RWPE1 (cell line): ENCODE measurements at regions not wholly inside any gene's neighbourhood (a gene's known extent, or its start where the extent isn't known, plus 50 kb on each side); places are given as distances from the start of the nearest gene placed in this dataset.

Experiments
- CTCF ChIA-PET: fragments of 350-600 bp; sonication (Branson Sonifier 250); formaldehyde crosslinking; extraction: SDS; loops from one replicate; lab custom pipeline; 2021; lab: Yijun Ruan, JAX
- POLR2A ChIA-PET: fragments of 400-600 bp; formaldehyde crosslinking; extraction: SDS; loops from one replicate; lab custom pipeline; 2020; ENCODE audit warnings: antibody characterized with exemption; ENCODE audit not compliant: low non-redundant PET; lab: Yijun Ruan, JAX
- DNase-seq: peaks from one replicate; pipeline ENCODE4 v3.0.0; 2012; ENCODE audit warnings: low spot score
- H3K27ac ChIP-seq: fragments of 450-650 bp; 2 replicates; pipeline ENCODE4 v1.5.1; 2017
- TF ChIP-seq, protein P1 (sequence below): fragments of 450-650 bp; conservative IDR thresholded peaks from 2 replicates; pipeline ENCODE4 v1.5.1; 2017; ENCODE audit warnings: low read depth, mild to moderate bottlenecking

DNA sequence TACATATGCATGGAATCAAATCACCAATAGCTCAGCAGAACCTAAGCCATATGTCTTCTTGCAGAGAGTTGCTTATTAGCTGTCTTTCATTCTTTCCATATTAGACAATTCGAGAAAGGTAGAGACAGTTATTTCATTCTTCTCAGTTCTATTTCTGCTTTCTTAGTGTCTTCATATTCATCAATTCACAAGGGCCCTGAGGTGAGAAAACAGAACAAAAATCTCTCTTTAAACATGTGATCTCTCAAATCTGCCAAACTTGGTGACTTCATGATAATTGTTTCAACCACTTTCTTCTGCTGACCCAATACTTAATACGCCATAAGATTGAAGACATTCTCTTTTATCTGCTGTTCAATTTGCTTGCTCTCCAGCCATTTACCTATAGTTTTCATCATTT is 229.7 kb upstream of the MARCKS start:
- no peak overlapping the region for H3K27ac ChIP-seq
- POLR2A ChIA-PET, result no interaction called here
- CTCF ChIA-PET, result interaction anchor here (0.5 kb wide), 1 partner anchor 119 kb away, joined by 3 read pairs; no protein-coding TSS in a partner anchor

DNA sequence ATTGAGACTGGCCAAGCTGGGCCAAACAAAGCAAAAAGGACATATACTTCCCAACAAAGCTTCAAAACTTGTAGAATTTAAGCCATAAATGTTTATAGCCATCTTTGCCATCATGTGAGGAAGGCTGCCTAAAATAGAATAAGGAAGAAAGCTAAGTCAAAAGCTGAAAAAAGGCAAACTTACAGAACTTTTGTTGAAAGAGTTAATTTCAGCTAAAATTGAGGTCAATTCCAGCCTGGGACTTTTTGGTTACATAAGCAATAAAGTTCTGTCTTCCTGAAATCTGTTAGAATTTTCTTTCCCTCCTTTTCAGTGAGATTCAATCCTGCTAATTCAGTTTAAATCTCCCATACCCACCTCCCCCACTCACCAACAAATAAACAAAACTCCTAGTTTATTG is 227.9 kb upstream of the MARCKS start:
- CTCF ChIA-PET, result interaction anchor here (0.6 kb wide), 1 partner anchor 48 kb away, joined by 3 read pairs; no protein-coding TSS in a partner anchor
- POLR2A ChIA-PET, result no interaction called here
- TF ChIP-seq, protein P1, sequence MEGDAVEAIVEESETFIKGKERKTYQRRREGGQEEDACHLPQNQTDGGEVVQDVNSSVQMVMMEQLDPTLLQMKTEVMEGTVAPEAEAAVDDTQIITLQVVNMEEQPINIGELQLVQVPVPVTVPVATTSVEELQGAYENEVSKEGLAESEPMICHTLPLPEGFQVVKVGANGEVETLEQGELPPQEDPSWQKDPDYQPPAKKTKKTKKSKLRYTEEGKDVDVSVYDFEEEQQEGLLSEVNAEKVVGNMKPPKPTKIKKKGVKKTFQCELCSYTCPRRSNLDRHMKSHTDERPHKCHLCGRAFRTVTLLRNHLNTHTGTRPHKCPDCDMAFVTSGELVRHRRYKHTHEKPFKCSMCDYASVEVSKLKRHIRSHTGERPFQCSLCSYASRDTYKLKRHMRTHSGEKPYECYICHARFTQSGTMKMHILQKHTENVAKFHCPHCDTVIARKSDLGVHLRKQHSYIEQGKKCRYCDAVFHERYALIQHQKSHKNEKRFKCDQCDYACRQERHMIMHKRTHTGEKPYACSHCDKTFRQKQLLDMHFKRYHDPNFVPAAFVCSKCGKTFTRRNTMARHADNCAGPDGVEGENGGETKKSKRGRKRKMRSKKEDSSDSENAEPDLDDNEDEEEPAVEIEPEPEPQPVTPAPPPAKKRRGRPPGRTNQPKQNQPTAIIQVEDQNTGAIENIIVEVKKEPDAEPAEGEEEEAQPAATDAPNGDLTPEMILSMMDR, result no peak
- DNase-seq, result no peak
- H3K27ac ChIP-seq, result no peak overlapping the region

More for the DNA sequence above, 229.7 kb upstream of the MARCKS start:
- no peak for DNase-seq
- TF ChIP-seq, protein P1, result no peak

DNA sequence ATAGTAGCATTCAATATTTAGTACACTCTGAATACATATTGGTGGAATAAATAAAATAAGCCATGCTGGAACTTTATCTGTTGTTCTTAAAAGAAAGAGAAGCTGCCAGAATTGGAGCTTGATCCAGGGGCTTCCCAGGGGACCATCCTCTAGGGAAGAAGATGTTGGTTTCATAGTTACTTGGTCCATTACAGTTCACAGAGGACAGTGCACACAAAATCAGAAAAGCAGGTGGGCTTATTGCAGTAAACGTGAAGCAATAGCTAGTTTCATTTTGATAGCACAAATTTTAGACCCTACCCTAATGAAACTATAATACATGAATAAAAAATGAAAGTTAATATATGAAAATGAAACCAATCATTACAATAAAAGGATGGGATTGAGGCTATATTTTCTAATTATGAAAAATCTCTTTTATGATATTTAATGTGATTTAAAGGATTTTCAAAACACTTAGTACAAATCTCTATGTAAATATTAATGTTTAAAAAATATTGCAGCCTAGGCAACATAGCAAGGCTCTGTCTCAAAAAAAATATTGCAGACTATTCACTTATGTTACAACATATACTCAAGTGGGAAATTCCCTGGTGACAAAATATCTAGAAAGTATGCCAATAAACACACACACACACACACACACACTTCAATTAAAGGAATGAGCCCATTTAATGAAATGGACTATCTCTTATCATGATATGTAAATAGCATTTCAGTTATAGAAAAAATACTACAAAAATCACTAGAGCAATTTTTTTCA is 227.0 kb upstream of the MARCKS start:
- ChIA-PET CTCF (interaction anchor here (0.6 kb wide), 1 partner anchor 47 kb away, joined by 3 read pairs; no protein-coding TSS in a partner anchor), POLR2A (no interaction called here)
- TF ChIP-seq, protein P1, result no peak
- no peak for DNase-seq
- H3K27ac ChIP-seq, result no peak overlapping the region

DNA sequence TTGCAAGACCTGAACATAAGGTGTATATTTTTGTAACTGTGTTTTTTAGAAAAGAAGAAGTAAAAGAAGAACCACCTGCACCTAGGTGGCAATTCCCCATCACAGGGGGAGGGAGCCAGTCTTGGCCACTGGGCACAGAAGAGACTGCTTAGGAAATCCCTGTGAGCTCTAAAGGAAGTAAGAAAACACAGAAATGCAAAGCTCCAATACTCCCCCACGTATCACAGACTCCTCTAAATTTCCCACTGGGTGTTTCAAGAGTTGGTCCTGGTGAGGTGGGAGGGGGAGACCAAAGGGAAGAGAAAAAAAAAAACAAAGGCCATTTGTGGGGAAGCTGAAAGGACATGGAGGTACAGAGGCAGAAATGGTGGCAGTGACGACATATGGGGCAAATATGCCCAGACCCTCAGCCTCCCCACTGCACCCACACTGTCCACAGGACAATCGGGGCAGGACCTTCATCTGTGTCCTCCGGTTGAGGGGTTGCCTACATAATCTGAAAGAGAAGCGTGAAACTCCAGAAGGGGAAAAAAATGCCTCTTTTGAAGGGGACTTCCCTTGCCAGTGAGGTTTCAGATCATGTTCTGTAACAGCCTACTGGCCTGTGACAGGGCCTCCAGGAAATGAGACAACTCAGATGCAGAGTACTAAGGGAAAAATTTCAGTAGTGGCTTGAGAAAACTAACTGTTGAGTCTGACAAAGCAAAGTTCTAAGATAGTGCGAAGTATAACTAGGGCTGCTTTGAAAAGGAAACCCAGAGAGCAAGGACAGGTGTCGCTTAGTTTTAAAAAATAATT is 226.2 kb upstream of the MARCKS start:
- H3K27ac ChIP-seq, result peak overlapping the region; percentile 36
- no peak for DNase-seq
- TF ChIP-seq, protein P1, result no peak
- POLR2A ChIA-PET, result no interaction called here
- CTCF ChIA-PET, result interaction anchor here (0.6 kb wide), 1 partner anchor 172 kb away, joined by 3 read pairs; no protein-coding TSS in a partner anchor

DNA sequence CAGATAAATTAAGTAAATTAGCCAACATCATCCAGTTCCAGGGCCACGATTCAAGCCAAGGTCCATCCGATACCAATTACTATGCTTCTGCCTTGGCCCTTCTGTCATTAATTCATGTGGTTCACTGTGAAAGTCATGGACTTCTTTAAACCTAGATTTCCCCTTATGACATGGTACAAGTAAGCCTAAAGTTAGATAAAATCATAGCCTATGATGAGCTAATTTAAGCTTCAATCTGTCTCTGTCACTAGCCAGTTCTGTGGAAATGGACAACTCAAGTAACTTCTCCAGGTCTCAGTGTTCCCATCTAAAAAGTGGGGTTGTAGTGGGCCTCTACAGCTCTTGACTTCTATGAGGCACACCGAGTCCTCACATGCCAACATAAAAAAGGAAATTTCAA is 225.5 kb upstream of the MARCKS start:
- DNase-seq, result no peak
- ChIA-PET POLR2A (no interaction called here), CTCF (interaction anchor here (1.8 kb wide), 1 partner anchor 227 kb away, joined by 8 read pairs; no protein-coding TSS in a partner anchor)
- TF ChIP-seq, protein P1, result no peak
- H3K27ac ChIP-seq, result no peak overlapping the region

DNA sequence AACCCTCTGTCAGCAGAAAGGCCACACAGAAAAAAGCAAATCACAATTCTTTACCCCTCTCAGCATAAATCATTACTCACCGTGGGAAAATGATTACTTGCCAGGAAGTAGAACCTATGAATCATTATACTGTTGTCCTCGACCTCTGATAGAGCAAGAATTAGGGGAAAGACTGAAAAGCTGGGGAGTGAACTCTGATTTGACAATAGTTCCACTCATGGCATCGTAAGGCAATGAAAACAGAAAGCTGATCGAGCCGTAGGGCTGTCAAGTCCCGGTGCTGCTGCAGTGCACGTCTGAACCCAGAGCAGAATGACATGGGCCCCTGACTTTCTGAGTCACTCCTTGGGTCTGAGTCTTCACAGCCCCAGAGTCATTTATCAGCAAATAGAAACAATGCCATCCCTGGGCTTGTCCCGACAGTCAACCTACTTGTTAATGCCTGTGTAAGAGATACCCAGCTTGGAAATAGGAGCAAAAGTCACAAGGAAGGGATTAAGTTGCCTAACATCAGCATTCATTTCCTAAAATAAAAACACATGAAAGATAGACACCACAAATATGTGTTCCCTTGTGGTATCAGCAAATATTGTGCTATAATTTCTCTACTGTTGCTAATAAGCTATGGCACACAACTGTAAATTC is 224.8 kb upstream of the MARCKS start:
- ChIA-PET CTCF (interaction anchor here (0.6 to 1.8 kb wide), 3 partner anchors 227 to 337 kb away, joined by 3 to 8 read pairs (median 7); no protein-coding TSS in a partner anchor), POLR2A (interaction anchor here (0.6 to 1.5 kb wide), 2 partner anchors 226 to 227 kb away, joined by 3 to 5 read pairs; no protein-coding TSS in a partner anchor)
- H3K27ac ChIP-seq, result peak overlapping the region; percentile 90
- DNase-seq, result peak; percentile 88
- TF ChIP-seq, protein P1, result no peak
